HL-60 (cell line): ENCODE measurements at regions not wholly inside any gene's neighbourhood (a gene's known extent, or its start where the extent isn't known, plus 50 kb on each side); places are given as distances from the start of the nearest gene placed in this dataset.

ENCODE experiments used
- CTCF ChIP-seq: IDR thresholded peaks from one replicate; pipeline ENCODE4 v1.5.1; 2011; ENCODE audit warnings: low read length, control low read depth, inconsistent platforms; ENCODE audit not compliant: insufficient read depth
- GABPA ChIP-seq: IDR thresholded peaks from 2 replicates; pipeline ENCODE4 v1.6.1; 2012; ENCODE audit warnings: low read depth
- POLR2AphosphoS5 ChIP-seq: IDR thresholded peaks from 2 replicates; pipeline ENCODE4 v1.6.1; 2012; ENCODE audit warnings: low read depth
- TF ChIP-seq, protein P1 (sequence below): IDR thresholded peaks from 2 replicates; pipeline ENCODE4 v1.6.1; 2012; ENCODE audit warnings: low read depth; ENCODE audit not compliant: insufficient replicate concordance

GRCh38 chr7:106430103-106430502, 145.3 kb upstream of the NAMPT start:
- TF ChIP-seq CTCF (no peak), POLR2AphosphoS5 (no peak), GABPA (no peak)
- TF ChIP-seq, protein P1, sequence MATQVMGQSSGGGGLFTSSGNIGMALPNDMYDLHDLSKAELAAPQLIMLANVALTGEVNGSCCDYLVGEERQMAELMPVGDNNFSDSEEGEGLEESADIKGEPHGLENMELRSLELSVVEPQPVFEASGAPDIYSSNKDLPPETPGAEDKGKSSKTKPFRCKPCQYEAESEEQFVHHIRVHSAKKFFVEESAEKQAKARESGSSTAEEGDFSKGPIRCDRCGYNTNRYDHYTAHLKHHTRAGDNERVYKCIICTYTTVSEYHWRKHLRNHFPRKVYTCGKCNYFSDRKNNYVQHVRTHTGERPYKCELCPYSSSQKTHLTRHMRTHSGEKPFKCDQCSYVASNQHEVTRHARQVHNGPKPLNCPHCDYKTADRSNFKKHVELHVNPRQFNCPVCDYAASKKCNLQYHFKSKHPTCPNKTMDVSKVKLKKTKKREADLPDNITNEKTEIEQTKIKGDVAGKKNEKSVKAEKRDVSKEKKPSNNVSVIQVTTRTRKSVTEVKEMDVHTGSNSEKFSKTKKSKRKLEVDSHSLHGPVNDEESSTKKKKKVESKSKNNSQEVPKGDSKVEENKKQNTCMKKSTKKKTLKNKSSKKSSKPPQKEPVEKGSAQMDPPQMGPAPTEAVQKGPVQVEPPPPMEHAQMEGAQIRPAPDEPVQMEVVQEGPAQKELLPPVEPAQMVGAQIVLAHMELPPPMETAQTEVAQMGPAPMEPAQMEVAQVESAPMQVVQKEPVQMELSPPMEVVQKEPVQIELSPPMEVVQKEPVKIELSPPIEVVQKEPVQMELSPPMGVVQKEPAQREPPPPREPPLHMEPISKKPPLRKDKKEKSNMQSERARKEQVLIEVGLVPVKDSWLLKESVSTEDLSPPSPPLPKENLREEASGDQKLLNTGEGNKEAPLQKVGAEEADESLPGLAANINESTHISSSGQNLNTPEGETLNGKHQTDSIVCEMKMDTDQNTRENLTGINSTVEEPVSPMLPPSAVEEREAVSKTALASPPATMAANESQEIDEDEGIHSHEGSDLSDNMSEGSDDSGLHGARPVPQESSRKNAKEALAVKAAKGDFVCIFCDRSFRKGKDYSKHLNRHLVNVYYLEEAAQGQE = no peak
